ENCODE measurements at regions not wholly inside any gene's neighbourhood (a gene's known extent, or its start where the extent isn't known, plus 50 kb on each side); places are given as distances from the start of the nearest gene placed in this dataset.

DNA sequence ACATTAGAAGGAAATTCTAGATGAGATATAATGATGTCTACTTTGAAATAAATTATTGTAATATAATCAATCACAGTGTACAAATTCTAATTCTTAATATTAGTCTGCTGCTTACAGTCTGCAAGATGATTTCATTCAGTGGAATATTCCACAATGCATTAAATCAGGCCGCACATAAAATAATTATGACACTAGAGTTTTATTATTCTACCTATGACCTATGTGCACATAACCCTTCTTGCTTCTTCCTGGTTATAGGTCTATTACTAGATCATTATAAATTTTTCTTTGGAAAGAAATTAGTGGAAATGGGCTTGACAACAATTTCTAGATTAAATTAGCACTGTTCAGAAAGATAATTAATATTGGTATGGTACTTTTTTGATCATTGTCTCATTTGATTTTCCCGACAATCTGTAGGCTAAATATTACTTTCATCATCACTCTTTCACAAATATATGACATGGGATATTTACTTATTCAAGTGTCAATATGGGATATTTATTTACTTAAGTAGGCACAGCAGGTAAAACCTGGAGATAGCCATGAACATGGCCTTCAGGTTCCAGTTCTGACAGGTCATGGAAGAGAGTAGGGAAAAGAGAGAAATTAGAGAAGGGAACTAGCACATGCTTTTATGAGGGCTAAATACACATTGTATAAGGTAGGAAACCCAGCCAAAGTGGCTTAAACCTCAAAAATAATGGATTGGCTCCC, 476.4 kb downstream of the TOX3 start:
- ChIA-PET POLR2A (no interaction called here), CTCF (interaction anchor here (1.1 kb wide), 1 partner anchor 12 kb away, joined by 4 read pairs; no protein-coding TSS in a partner anchor)
- TF ChIP-seq, protein P1, sequence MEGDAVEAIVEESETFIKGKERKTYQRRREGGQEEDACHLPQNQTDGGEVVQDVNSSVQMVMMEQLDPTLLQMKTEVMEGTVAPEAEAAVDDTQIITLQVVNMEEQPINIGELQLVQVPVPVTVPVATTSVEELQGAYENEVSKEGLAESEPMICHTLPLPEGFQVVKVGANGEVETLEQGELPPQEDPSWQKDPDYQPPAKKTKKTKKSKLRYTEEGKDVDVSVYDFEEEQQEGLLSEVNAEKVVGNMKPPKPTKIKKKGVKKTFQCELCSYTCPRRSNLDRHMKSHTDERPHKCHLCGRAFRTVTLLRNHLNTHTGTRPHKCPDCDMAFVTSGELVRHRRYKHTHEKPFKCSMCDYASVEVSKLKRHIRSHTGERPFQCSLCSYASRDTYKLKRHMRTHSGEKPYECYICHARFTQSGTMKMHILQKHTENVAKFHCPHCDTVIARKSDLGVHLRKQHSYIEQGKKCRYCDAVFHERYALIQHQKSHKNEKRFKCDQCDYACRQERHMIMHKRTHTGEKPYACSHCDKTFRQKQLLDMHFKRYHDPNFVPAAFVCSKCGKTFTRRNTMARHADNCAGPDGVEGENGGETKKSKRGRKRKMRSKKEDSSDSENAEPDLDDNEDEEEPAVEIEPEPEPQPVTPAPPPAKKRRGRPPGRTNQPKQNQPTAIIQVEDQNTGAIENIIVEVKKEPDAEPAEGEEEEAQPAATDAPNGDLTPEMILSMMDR (IDR thresholded peaks at IDR 0.05; ENCODE audit: control extremely low read depth, extremely low read depth, low read depth, missing control alignments), result no peak
- DNase-seq (ENCODE audit: extremely low spot score), result no peak

DNA sequence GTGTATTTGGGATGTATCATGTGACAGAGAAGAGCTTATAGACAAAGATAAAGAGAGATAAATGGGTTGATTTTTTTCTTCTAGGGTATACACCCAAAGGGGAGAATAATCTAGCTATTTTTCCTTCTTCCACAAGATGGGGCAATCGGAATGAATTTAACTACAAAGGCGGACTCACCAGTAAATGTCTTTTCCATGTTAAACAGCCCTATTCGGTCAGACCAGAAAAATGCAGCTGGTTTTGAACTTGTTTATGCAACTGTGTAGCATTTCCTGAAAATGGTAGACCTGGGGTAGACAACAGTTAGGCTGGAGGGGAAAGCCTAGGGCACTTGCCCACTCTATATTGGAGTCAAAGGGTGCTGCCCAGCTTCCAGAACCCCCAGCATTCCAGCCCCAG, 477.1 kb downstream of the TOX3 start:
- no peak for DNase-seq (ENCODE audit: extremely low spot score)
- TF ChIP-seq, protein P1 (IDR thresholded peaks at IDR 0.05; ENCODE audit: control extremely low read depth, extremely low read depth, low read depth, missing control alignments), result no peak
- POLR2A ChIA-PET, result no interaction called here

DNA sequence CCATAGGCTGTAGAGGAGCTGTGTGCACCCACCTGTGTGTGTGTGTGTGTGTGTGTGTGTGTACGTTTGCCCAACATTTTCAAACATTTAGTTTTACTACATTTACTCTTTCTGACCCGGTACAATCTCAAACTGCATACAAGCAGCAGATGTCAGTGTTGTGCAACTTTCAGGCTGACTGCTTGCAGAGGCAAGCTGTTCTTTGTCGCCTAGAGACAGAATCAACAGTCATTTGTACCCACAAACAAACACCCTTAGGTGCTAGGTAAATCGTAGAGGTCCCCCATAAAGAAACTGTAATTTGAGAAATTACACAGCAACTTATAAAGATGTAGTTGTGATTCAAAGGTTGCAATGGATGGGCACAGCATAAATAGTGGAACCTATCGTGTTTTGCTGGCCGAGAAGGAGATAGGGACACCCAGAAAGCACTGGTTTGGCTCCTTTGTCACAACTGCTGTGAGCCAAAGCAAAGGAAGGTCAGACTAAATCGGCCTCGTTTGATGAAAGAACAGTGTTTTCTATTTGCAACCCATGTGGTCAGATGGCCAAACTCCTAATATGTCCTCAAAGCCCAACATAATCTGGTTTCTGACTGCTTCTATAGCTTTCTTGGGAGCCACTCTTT, 478.4 kb downstream of the TOX3 start:
- DNase-seq (ENCODE audit: extremely low spot score), result no peak
- CTCF ChIA-PET, result no interaction called here
- TF ChIP-seq, protein P1 (IDR thresholded peaks at IDR 0.05; ENCODE audit: control extremely low read depth, extremely low read depth, low read depth, missing control alignments), result no peak
- POLR2A ChIA-PET, result no interaction called here

More for the DNA sequence above, 477.1 kb downstream of the TOX3 start:
- CTCF ChIA-PET, result interaction anchor here (1.1 kb wide), 1 partner anchor 11 kb away, joined by 4 read pairs; no protein-coding TSS in a partner anchor

DNA sequence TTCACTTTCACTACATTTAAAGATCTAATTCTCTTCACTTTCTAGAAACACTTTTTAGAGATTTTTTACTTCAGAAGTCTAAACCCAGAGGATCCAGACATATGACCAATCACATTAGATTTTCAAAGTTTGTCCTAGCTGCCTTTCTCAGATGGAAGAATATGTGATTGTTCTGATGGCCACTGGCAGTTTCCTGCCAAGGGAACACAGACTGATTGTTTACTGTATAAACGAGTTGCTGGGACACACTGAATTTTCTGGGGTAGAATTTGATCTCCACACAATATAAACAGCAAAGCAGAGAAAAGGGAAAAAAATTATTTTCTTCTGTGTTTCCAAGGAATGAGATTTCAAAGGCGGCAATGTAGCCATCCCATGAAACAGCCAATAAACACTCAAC, 480.0 kb downstream of the TOX3 start:
- ChIA-PET CTCF (no interaction called here), POLR2A (no interaction called here)
- TF ChIP-seq, protein P1 (IDR thresholded peaks at IDR 0.05; ENCODE audit: control extremely low read depth, extremely low read depth, low read depth, missing control alignments), result no peak
- no peak for DNase-seq (ENCODE audit: extremely low spot score)

DNA sequence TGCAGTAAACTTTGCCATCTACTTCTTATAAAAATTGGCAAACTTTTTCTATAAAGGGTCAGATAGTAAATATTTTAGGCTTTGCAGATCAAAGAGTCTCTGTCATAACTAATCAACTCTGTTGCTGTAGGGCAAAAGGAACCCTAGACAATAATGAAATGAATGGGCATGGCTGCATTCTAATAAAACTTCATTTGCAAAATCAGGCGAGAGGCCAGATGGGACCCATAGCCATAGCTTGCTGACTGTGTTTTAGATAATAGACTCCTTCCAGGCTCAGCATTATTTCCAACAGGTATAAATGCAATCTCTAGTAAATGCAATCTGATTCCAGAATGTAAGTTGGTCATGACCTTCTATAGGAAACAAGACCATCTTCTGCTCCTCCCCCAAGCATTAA, 490.7 kb downstream of the TOX3 start:
- CTCF ChIA-PET, result interaction anchor here (1.1 kb wide), 1 partner anchor 18 kb away, joined by 3 read pairs; no protein-coding TSS in a partner anchor
- DNase-seq (ENCODE audit: extremely low spot score), result no peak
- TF ChIP-seq, protein P1 (IDR thresholded peaks at IDR 0.05; ENCODE audit: control extremely low read depth, extremely low read depth, low read depth, missing control alignments), result no peak
- POLR2A ChIA-PET, result no interaction called here

DNA sequence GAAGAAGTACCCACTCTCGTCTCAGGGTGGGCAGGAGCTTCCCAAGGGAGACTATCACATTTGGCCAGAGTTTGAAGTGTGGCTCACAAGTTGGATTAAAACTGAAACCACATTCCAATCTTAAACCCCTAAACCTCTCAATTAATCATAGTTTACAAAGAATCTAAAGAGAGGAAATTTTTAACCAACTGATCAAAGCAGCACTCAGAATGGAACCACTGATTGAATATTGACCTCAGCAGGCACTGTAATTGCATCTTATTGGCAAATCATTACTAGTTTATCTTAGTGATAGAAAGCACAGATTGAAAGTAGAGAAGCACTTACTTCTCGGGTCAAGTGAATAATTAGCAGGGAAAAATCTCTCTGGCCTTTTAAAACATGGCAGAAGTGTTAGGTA, 491.6 kb downstream of the TOX3 start:
- CTCF ChIA-PET, result no interaction called here

More for the DNA sequence above, 491.6 kb downstream of the TOX3 start:
- POLR2A ChIA-PET, result no interaction called here
- TF ChIP-seq, protein P1 (IDR thresholded peaks at IDR 0.05; ENCODE audit: control extremely low read depth, extremely low read depth, low read depth, missing control alignments), result no peak
- no peak for DNase-seq (ENCODE audit: extremely low spot score)

Data from GM10248 (cell line).